K562 (cell line): ENCODE measurements at regions not wholly inside any gene's neighbourhood (a gene's known extent, or its start where the extent isn't known, plus 50 kb on each side); places are given as distances from the start of the nearest gene placed in this dataset.

ENCODE experiments used
- ATAC-seq: fragments of 200-7000 bp; cut with Tn5 transposase; 3 replicates; pipeline ENCODE4 v1.9.1; 2020; ENCODE audit warnings: moderate library complexity
- BruUV-seq: library from RNA; stranded (reverse); fragments of 400-500 nt; replicated peaks from 2 replicates; lab custom pipeline; 2021; lab: Mats Ljungman, UMichigan
- CTCF ChIA-PET: fragments of 300-600 bp; formaldehyde crosslinking; extraction: SDS; loops from one replicate; lab custom pipeline; 2021; ENCODE audit warnings: low intra/inter-chr PET ratio; lab: Yijun Ruan, JAX
- POLR2A ChIA-PET: fragments of 300-600, 350-650 bp; sonication (Branson Sonifier 250); formaldehyde crosslinking; extraction: SDS; loops from one replicate; lab custom pipeline; 2021; ENCODE audit warnings: antibody characterized with exemption, inconsistent platforms; lab: Yijun Ruan, JAX
- DNase-seq, 4 experiments: peaks; one replicate each; pipeline versions ENCODE4 v3.0.0 to v3.0.0-alpha.2; 2011 to 2018; ENCODE audit warnings: low spot score in 3 of 4, mixed read lengths in 3 of 4; ENCODE audit errors: extremely low read depth in 1 of 4
- FAIRE-seq: peaks from 2 replicates; lab custom pipeline; 2011; peaks lifted over from hg19 to GRCh38; lab: Jason Lieb, UNC
- H2AFZ ChIP-seq: 2 replicates; pipeline ENCODE4 v1.6.0; 2011; ENCODE audit warnings: low read depth, low read length, control low read depth, inconsistent platforms
- H3K27ac ChIP-seq: fragments of 200-600 bp; 3 replicates; pipeline ENCODE4 v1.8.0; 2011; ENCODE audit warnings: low read depth, mild to moderate bottlenecking, control low read depth, inconsistent platforms, low read length, moderate library complexity, mixed read lengths; ENCODE audit errors: extremely low read depth
- H3K27me3 ChIP-seq, 2 experiments: fragments of 300-600 bp in 1 of 2; 2 replicates in 1 of 2; 3 replicates in 1 of 2; pipeline versions ENCODE4 v1.6.0 to v1.8.0; 2011; ENCODE audit warnings: inconsistent platforms in 2 of 2, low read length in 2 of 2, mild to moderate bottlenecking in 1 of 2, mixed read lengths in 1 of 2, moderate library complexity in 1 of 2; ENCODE audit not compliant: control insufficient read depth in 2 of 2, insufficient read depth in 2 of 2
- H3K36me3 ChIP-seq: fragments of 300-600 bp; 3 replicates; pipeline ENCODE4 v1.8.0; 2011; ENCODE audit warnings: mild to moderate bottlenecking, low read length, inconsistent platforms; ENCODE audit not compliant: control insufficient read depth, insufficient read depth
- H3K4me1 ChIP-seq, 2 experiments: fragments of 200-600 bp in 1 of 2; replicated peaks in 1 of 2; 2 replicates in 1 of 2; 3 replicates in 1 of 2; pipeline versions ENCODE4 v1.5.1 to v1.8.0; 2011; ENCODE audit warnings: inconsistent platforms in 2 of 2, low read length in 2 of 2, mild to moderate bottlenecking in 1 of 2, mixed read lengths in 1 of 2, moderate library complexity in 1 of 2; ENCODE audit not compliant: control insufficient read depth in 2 of 2, insufficient read depth in 2 of 2
- H3K4me2 ChIP-seq: 2 replicates; pipeline ENCODE4 v1.6.1; 2011; ENCODE audit warnings: low read length, control low read depth, inconsistent platforms, mixed read lengths; ENCODE audit not compliant: insufficient read depth
- H3K4me3 ChIP-seq: fragments of 200-600 bp; sonication (generic), shearing (Covaris generic); 2 replicates; pipeline ENCODE4 v1.5.1; 2016; ENCODE audit warnings: control low read depth, inconsistent platforms
- H3K79me2 ChIP-seq: fragments of 200-600 bp; 3 replicates; pipeline ENCODE4 v1.8.0; 2011; ENCODE audit warnings: low read length, inconsistent platforms; ENCODE audit not compliant: control insufficient read depth, insufficient read depth
- H3K9ac ChIP-seq, 2 experiments: 2 replicates each; pipeline versions ENCODE4 v1.6.0 to v1.6.1; 2011; ENCODE audit warnings: low read depth in 2 of 2, low read length in 2 of 2, control low read depth in 1 of 2, inconsistent platforms in 1 of 2, mild to moderate bottlenecking in 1 of 2, mixed read lengths in 1 of 2; ENCODE audit not compliant: insufficient read depth in 1 of 2
- H3K9me1 ChIP-seq: one replicate; pipeline ENCODE4 v1.6.0; 2011; ENCODE audit warnings: inconsistent platforms, mild to moderate bottlenecking, low read length, moderate library complexity; ENCODE audit not compliant: control insufficient read depth, insufficient read depth
- H3K9me3 ChIP-seq: replicated peaks from 2 replicates; pipeline ENCODE4 v1.5.1; 2011; ENCODE audit warnings: low read depth, low read length, inconsistent platforms; ENCODE audit not compliant: control insufficient read depth, insufficient read depth
- H4K20me1 ChIP-seq: replicated peaks from 2 replicates; pipeline ENCODE4 v1.6.1; 2011; ENCODE audit warnings: low read length, inconsistent platforms, mixed read lengths; ENCODE audit not compliant: control insufficient read depth, insufficient read depth
- DACH1 ChIP-seq: fragments of 450-650 bp; IDR thresholded peaks from 2 replicates; pipeline ENCODE4 v1.6.1; 2018; ENCODE audit not compliant: partially characterized antibody
- ETS2 ChIP-seq: IDR thresholded peaks from 2 replicates; pipeline ENCODE4 v1.6.1; 2016; ENCODE audit warnings: borderline replicate concordance, missing genetic modification characterization, mild to moderate bottlenecking, moderate library complexity, missing compliant biosample characterization; ENCODE audit not compliant: poor library complexity, severe bottlenecking
- FOS ChIP-seq: IDR thresholded peaks from 3 replicates; pipeline ENCODE4 v1.6.1; 2011; ENCODE audit not compliant: insufficient read length; ENCODE audit errors: extremely low read depth
- GTF2A2 ChIP-seq: IDR thresholded peaks from 2 replicates; pipeline ENCODE4 v1.6.1; 2016; ENCODE audit warnings: mild to moderate bottlenecking, missing genetic modification characterization, missing compliant biosample characterization
- MCM3 ChIP-seq: fragments of 450-650 bp; IDR thresholded peaks from 2 replicates; pipeline ENCODE4 v1.6.1; 2016
- PBX2 ChIP-seq, 2 experiments: IDR thresholded peaks in 1 of 2; conservative IDR thresholded peaks in 1 of 2; 2 replicates each; pipeline ENCODE4 v1.6.1; 2016; ENCODE audit warnings: low read depth in 2 of 2, mild to moderate bottlenecking in 1 of 2, missing compliant biosample characterization in 1 of 2, missing genetic modification characterization in 1 of 2, moderate library complexity in 1 of 2
- POLR2G ChIP-seq: fragments of 200-400 bp; formaldehyde crosslinking; IDR thresholded peaks from 2 replicates; pipeline ENCODE4 v1.6.1; 2017; ENCODE audit warnings: low read depth, mild to moderate bottlenecking, antibody characterized with exemption, low read length, moderate library complexity
- SMAD4 ChIP-seq: fragments of 250-450 bp; sonication (Bioruptor Pico); conservative IDR thresholded peaks from 2 replicates; pipeline ENCODE4 v1.8.0; 2021; ENCODE audit warnings: inconsistent platforms, mild to moderate bottlenecking, moderate library complexity
- THRB ChIP-seq: fragments of 450-650 bp; formaldehyde crosslinking; conservative IDR thresholded peaks from 2 replicates; pipeline ENCODE4 v1.4.0; 2022; ENCODE audit warnings: mild to moderate bottlenecking, missing genetic modification characterization
- ZBTB26 ChIP-seq: fragments of 450-650 bp; formaldehyde crosslinking; IDR thresholded peaks from 2 replicates; pipeline ENCODE4 v1.4.0; 2022; ENCODE audit warnings: missing genetic modification characterization
- ZBTB34 ChIP-seq: fragments of 250-450 bp; sonication (Bioruptor Pico); IDR thresholded peaks from 2 replicates; pipeline ENCODE4 v1.8.0; 2021; ENCODE audit warnings: mild to moderate bottlenecking, moderate library complexity
- ZBTB5 ChIP-seq: fragments of 450-650 bp; IDR thresholded peaks from 2 replicates; pipeline ENCODE4 v1.6.1; 2017; ENCODE audit warnings: antibody characterized with exemption
- WGBS: fragments of 100-300 bp; shearing (Covaris generic); methylation state at CpG from one replicate; pipeline ENCODE4 v1.1.6; 2016; ENCODE audit warnings: low coverage, mixed read lengths; ENCODE audit not compliant: insufficient coverage; ENCODE audit errors: missing lambda C conversion rate; 5-methylcytosine and 5-hydroxymethylcytosine counted together
- in situ Hi-C: fragments of 300-500 bp; cut with MboI; formaldehyde crosslinking; loops from 4 replicates; pipeline ENCODE4 v1.15.0; 2018; ENCODE audit warnings: inconsistent platforms, mixed read lengths
- intact Hi-C: fragments of 100-400 bp; cut with micrococcal nuclease; formaldehyde crosslinking; loops from 2 replicates; pipeline ENCODE4 v1.14.2; 2022

GRCh38 chr6:235763-236360 lies 56.4 kb upstream of the DUSP22 start:
- intact Hi-C loops = no loop called here
- no peak for FAIRE-seq
- TF ChIP-seq THRB (CRISPR knock-in tag) = 0 out of 2 replicates have a peak, but pooled peaks have one; percentile 61
- TF ChIP-seq SMAD4 (CRISPR knock-in tag) = no peak
- no peak for TF ChIP-seq ZBTB34 (CRISPR knock-in tag)
- TF ChIP-seq DACH1 = no peak
- no peak for TF ChIP-seq GTF2A2 (tag)
- no peak for TF ChIP-seq MCM3
- no peak for TF ChIP-seq PBX2 (CRISPR knock-in tag; IDR thresholded peaks at IDR 0.05; ENCODE audit: low read depth)
- TF ChIP-seq PBX2 (tag; conservative IDR thresholded peaks at IDR 0.05; ENCODE audit: low read depth) = peak; percentile 7; the same call in 1 of the 2 replicates
- no peak for TF ChIP-seq ETS2 (tag)
- no peak for TF ChIP-seq POLR2G
- TF ChIP-seq FOS = no peak
- TF ChIP-seq ZBTB5 = no peak
- TF ChIP-seq ZBTB26 = 0 out of 2 replicates have a peak, but pooled peaks have one; percentile 67

More at GRCh38 chr6:235763-236360, 56.4 kb upstream of the DUSP22 start:
- WGBS = 4% methylated on average over 2 of the region's 2 CpGs
- no peak overlapping the region for H3K4me3 ChIP-seq
- no peak overlapping the region for H3K4me2 ChIP-seq
- H3K27me3 ChIP-seq = peaks cover 15 to 44% of the 10 kb centered on the region in 2 experiments
- H3K27ac ChIP-seq = no peak overlapping the region
- no peaks in the 10 kb centered on the region for H4K20me1 ChIP-seq
- no peaks in the 10 kb centered on the region for H3K79me2 ChIP-seq
- ChIA-PET POLR2A (no interaction called here), CTCF (no interaction called here)
- H3K9ac ChIP-seq = no peak overlapping the region
- no peaks in the 10 kb centered on the region for H3K9me3 ChIP-seq
- in situ Hi-C loops = no loop called here
- ATAC-seq (no peak; the same call in 2 of the 3 replicates), DNase-seq (no peak)
- no peaks in the 10 kb centered on the region for H3K9me1 ChIP-seq
- H3K4me1 ChIP-seq = no peaks in the 10 kb centered on the region
- H3K36me3 ChIP-seq = no peaks in the 10 kb centered on the region
- no peak overlapping the region for H2AFZ ChIP-seq
- no TSS peak for BruUV-seq
